ENCODE measurements at regions not wholly inside any gene's neighbourhood (a gene's known extent, or its start where the extent isn't known, plus 50 kb on each side); places are given as distances from the start of the nearest gene placed in this dataset.

- TF ChIP-seq, protein P1, sequence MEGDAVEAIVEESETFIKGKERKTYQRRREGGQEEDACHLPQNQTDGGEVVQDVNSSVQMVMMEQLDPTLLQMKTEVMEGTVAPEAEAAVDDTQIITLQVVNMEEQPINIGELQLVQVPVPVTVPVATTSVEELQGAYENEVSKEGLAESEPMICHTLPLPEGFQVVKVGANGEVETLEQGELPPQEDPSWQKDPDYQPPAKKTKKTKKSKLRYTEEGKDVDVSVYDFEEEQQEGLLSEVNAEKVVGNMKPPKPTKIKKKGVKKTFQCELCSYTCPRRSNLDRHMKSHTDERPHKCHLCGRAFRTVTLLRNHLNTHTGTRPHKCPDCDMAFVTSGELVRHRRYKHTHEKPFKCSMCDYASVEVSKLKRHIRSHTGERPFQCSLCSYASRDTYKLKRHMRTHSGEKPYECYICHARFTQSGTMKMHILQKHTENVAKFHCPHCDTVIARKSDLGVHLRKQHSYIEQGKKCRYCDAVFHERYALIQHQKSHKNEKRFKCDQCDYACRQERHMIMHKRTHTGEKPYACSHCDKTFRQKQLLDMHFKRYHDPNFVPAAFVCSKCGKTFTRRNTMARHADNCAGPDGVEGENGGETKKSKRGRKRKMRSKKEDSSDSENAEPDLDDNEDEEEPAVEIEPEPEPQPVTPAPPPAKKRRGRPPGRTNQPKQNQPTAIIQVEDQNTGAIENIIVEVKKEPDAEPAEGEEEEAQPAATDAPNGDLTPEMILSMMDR (IDR thresholded peaks at IDR 0.05), result peak in 3 of 4 experiments; percentile 35 to 61 (median 46)
- no peak for TF ChIP-seq POLR2AphosphoS5 (IDR thresholded peaks at IDR 0.05)
- no peak for TF ChIP-seq POLR2A (IDR thresholded peaks at IDR 0.05)
Observed at GRCh38 chr18:33839452-33840211, 261.6 kb downstream of the ASXL3 start.
